AG08396 (cell line): ENCODE measurements at regions not wholly inside any gene's neighbourhood (a gene's known extent, or its start where the extent isn't known, plus 50 kb on each side); places are given as distances from the start of the nearest gene placed in this dataset.

Experiments
- DNase-seq: peaks from one replicate; pipeline ENCODE4 v3.0.0; 2012; ENCODE audit warnings: low spot score, mixed read lengths

DNA sequence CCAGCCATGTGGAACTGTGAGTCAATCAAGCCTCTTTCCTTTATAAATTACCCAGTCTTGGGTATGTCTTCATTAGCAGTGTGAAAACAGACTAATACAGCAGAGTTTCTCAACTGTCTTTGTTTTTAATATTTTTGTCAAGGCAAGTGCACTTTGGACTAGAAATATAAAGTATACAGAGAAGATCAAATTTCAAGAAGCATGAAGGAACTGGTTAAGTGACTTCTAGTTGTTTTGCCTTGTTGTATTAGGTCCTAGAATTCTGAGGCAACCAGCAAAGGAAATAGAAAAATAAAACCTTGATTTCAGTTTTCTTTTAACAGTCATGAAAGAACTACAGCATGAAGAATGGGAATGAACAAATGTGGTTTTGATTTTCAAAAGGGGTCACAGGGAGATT, 131.1 kb upstream of the PTGFR start:
- DNase-seq, result no peak

DNA sequence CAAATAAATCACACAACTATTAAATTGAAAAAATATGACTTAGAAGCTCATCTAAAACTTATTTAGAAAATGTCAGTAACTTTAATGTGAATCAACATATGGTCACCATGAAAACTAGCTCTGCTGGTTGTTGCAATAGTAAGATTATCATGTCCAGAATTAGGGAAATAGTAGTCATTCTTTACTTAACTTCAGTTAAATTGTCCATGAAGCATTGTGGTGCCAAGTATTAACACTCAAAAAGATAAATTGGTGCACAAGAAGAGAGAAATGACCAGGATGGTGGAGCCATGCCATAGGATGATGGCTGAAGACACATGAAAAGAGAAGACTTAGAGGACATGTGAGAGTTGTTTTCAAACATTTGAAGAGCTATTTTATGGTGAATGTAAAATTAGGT, 130.2 kb upstream of the PTGFR start:
- no peak for DNase-seq

DNA sequence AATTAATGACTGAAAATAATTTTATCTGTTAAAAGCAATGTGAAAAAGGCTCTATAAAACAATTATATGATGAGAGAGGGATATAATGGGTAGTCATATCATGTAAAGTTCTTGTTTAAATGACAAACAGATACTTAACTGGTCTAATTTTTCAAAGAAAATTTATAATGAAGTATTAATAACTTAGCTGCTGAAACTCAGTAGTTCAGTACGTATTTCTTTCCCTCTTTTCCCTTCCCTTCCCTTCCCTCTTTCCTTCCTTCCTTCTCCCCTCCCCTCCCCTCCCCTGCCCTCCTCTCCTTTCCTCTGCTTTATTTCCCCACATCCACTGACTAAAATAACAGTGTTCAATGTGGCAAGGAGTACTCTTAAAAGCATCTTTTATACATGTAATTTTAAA, 123.1 kb upstream of the PTGFR start:
- no peak for DNase-seq

DNA sequence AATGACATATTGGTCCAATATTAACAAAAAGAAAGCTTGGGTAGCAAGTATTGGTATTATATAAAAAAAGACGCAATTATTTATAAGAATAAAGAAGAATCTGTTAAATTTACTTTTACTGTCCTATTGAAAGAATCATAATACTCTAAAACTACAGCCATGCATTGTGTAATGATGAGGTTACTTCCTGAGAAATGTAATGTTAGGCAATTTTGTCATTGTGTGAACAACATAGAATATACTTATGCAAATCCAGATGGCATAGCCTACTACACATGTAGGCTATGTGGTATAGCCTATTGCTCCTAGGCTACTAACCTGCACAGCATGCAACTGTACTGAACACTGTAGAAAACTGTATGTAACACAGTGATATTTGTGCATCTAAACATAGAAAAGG, 121.2 kb upstream of the PTGFR start:
- DNase-seq, result no peak

DNA sequence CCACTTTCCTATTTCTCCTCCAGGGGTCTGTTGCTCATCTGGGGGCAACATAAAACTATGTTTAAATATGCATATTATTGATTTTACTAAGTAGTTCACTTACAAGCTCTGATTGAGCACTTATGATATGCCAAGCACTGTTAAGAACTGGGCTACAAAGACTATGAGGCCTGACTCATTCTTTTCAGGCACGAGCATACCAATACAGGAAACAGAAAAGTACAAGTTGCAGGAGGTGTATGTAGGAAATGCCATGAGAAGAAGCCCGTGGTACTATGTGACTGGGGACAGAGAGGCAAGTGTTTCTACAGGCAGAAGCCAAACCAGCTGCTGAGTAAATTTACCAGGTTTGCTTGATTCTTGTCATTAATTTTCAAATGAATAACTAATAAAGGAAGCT, 120.4 kb upstream of the PTGFR start:
- DNase-seq, result peak; percentile 21

DNA sequence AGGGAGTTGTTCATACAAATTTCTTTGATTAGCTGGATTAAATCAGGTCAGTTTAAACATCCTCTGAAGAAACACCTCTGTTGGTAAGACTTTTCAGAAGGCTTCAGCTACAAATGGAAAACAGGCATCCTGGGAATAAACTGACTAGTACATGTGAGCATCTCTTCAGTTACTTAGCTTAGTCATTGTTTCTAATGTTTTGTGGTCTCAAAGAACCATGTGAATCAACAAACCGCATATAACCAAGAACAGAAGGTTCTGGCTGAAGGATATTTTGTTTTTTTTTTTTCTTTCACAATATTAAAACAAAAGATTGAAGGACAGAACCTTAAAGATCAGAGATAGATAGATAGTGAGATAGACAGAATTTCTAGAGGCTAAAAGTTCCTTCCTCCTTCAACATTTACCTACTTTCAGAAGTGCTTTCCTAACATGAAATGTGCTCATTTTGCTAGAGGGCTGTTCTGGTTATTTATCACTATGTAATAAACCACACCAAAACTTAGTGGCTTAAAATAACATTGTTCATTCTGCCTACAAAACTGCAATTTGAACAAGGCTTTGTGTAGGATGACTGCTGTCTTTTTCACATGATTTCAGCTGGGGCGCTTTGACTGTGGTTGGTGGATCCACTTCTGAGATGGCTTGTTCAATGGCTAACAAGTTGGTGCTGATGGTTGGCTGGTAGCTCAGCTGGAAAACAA, 119.8 kb upstream of the PTGFR start:
- DNase-seq, result peak; percentile 37

DNA sequence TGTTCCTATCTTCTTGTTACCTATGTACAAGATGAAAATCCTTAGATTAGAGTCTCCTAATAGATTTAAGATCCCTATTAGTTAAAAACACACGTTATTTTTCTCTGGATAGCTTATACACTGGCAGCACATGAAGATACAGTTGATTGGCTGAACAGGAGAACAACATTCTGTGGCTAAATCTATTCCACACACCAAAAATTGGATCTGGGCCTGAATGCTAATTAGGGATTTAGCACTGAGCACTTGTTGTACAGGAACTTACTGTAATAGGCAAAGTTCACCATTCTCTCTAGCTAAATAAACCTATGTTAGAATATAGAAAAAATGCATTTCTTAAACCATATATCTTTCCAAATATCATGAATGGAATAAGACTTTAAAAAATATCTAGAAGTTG, 117.1 kb upstream of the PTGFR start:
- no peak for DNase-seq

DNA sequence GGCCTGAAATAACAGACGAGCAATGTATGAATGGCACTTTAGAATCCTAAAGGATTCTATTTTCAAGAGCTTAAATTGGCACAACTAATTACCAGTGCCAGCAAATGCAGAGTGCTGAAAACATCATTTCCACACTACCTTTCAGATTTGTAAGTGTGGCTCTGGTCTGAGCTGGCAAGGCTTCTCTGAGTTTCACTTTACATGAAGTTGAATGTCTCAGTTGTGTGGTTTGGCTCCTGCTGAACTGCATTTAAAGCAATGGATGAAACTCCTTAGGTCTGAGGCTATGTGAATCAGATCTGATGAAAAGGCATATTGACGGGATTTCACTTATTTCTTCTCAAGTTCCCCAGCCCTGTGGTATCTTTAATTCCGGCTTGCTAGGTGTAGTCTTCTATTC, 114.8 kb upstream of the PTGFR start:
- no peak for DNase-seq

DNA sequence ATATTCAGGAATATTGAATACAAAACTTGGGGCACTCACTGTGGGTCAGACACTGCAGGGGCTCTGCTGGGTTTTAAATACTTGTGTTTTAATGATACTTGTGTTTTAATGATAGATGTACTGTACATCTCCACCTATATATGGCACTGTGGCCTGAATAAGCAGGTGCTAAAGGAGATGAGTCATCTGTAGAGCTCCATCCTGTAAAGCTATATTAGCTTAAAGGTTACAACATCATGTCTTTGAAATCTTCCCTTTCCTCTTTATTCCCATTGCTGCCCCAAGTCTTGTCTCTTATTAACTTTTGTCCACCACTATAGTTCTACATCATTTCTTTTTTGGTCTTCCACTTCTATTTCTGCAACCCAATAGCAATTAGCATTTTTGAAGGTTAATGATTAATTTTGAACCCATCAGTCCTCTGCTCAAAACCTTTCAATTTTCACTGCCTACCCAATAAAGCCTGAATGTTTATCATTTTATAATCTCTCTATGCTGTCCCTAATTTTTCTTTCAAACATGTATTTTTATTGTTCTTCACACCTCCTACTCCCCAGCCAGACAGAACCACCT, 113.3 kb upstream of the PTGFR start:
- DNase-seq, result no peak

DNA sequence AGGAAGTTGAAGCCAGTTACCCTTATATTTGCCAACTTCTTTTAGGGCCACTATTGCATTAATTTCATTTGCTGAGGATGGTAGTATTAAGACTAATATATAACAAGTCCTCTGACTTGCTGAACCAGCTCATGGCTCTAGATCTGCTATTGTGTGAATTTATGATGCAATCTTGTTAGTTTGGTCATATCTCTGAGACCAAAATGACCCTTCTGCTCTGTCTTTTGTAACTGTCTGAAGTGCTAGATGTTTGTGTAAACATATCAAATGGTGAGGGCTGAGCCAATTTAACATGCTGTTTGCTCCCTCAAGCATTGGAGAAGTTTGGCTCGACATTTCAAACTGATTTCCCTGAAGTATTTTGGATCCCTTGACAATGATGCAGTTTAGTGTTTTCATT, 106.9 kb upstream of the PTGFR start:
- DNase-seq, result no peak

DNA sequence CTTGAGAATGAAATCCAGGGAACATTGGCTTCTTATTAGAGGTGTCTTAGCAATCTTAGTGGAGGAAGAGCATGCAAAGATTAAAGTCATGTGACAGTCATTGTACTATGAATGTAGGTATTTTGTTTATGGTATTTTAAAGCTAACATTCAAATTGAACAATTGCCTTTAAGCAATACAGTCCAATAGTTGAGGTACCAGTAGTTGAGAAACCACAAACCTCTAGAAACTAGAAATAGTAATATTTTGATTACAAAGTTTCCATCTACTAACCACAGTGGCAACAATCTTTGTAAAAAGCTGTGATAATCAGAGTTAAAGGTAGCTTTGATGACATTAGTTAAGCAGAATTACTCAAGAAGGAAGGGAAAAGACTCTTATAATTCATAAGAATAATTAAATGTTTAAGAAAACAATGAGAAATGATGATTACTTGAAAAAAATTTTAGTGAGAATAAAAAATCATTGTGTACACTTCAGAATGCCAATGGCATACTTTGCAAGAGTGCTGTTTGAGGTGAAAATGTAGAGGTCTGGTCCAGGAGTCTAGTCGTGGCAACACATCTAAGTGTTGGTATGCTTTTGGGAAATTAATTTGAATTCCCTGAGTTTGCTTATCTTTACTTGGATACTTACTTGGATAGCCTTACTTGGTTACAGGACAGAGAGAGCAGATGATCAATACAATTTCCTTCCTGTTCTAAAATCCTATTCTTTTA, 104.9 kb upstream of the PTGFR start:
- no peak for DNase-seq

DNA sequence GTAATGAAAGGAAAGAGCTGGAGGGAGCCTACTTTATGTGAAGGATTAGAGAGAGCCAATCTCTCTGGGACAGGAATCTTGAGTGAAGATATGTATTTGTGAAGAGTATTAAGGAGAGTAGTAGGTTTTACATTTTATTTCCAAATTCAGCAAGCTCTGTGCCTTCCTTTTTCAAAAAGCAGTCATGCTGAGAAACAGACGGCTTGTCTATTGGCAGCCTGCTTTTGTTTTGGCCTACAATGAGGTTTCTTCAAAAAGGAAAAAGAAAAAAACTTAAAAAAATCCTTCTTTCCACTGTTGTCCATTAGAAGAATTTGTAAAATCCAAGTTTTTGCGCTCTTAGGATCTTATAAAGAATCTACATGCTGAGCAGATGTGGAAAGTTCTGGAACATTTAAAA, 103.6 kb upstream of the PTGFR start:
- no peak for DNase-seq

DNA sequence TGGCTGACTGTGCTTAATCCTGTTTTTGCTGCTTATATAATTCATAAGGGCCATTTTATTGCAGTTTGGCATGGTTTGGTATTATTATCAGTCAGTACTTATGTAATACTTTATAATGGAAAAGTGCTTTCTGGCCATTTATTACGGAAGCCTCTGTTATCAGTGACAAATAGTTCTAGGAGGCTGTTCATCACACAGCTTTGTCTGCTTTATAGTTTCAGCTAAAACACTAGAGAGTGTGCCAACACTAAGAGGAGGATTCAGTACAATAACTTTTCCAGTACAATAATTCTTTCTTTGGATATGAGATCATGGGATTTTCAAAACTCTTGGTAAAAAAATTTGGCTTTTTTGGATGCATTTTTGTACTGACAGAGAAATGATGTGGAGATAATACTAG, 102.9 kb upstream of the PTGFR start:
- DNase-seq, result no peak

DNA sequence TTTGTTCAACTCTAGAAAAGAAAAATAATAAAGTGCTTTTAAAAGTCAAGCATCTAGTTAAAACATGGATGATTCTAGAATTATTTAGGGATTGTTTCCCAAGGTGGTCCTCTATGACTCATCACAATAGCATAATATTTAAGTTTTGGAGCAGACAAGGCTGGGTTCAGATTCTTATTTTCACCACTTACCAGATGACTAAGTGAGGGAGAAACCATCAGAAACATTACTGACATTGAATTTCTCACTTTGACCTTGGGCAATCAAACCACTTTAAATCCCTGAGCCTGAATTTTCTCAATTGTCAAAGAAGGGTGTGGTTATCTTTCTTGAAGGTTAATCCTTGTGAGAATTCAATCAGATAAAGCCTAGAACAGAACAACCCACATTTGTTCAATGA, 102.5 kb upstream of the PTGFR start:
- DNase-seq, result no peak

DNA sequence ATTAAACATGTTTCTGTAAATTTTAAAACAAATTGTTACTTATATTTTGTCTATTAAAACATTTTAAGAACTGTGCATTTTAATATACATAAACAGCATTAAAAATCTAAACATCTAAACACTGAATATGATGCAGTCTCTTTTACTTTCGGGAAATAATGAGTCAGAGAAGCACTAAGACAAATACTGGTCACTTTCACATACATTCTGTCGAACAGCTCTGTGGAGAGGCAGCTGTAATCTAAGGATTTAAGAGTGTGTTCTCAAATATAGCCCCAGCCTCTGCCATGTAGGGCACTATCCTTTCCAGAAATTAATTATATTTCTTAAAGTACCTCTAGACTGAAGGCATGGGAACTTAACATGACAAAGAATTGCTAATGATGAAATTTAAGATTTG, 89.6 kb upstream of the PTGFR start:
- no peak for DNase-seq

DNA sequence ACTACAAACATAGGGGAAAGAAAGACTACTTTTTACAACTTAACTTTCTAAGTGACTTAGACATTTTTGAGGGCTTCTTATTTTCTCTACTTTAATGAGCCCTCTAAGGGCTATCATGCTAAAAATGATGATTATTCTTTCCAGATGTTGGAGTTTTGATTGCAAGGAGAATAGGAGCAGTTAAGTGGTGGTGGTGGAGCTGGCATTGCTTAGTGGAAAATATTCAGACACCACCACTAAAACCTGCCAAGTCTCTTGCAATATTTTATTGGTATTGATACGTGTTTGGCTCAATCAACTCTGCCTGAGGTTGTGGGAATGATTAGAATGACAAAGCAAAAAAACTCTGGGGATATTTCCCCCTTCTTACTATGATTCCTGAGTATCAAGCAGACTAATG, 82.6 kb upstream of the PTGFR start:
- no peak for DNase-seq

DNA sequence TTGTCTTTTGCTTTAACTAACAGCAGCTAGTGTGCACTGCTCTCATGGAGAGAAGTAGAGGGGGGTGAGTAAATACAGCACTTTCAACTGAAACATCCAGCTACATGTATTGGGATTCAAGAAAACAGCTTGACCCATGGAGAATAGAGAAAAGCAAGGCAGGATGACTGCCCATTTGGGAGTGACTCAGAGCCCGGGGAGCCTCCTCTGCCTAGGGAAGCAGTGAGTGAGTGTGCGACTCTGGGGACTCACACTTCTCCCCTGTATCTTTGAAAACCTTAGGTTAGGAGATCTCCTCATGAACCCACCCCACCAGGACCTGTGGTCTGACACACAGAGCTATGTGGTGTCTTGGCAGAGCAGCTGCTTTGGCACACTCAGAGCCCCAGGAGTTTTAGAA, 82.0 kb upstream of the PTGFR start:
- DNase-seq, result peak; percentile 10

DNA sequence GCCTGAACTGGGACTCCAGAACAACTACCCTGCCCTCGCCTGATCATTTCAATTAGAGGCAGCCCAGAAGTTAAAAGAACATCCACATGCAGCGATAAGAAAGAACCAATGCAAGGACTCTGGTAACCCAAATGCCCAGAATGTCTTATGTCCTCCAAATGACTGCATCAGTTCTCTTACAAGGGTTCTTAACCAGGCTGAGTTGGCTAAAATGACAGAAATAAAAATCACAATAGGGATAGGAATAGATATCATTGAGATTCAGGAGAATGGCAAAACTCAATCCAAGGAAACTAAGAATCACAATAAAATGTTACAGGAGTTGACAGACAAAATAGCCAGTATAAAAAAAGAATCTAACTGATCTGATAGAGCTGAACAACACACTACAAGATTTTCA, 80.1 kb upstream of the PTGFR start:
- no peak for DNase-seq

DNA sequence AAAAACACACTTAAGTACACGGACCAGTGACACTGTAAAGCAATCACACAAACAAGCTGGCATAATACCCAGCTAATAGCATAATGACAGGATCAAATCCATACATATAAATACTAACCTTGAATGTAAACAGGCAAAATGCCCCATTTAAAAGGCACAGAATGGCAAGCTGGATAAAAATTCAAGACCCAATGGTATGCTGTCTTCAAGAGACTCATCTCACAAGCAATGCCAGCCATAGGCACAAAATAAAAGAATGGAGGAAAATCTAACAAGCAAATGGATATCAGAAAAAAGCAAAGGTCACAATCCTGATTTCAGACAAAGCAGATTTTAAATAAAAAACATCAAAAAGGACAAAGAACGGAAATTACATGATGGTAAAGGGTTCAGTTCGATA, 79.1 kb upstream of the PTGFR start:
- no peak for DNase-seq

DNA sequence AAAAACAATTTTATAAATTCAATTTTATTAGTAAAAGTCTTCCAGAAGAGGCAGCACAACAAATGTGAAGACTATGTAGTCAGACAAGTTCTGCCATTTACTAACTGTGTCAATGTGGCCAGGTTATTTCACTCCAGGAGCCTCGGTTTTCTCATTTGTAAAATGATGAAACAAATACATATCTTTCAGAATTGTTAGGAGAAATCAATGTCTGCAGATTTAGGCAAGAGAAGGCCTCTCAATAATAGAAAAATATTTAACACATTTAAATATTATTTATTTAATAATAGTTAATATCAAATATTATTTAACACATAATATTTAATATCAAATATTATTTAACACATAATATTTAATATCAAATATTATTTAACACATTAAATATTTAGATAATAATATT, 75.6 kb upstream of the PTGFR start:
- no peak for DNase-seq

DNA sequence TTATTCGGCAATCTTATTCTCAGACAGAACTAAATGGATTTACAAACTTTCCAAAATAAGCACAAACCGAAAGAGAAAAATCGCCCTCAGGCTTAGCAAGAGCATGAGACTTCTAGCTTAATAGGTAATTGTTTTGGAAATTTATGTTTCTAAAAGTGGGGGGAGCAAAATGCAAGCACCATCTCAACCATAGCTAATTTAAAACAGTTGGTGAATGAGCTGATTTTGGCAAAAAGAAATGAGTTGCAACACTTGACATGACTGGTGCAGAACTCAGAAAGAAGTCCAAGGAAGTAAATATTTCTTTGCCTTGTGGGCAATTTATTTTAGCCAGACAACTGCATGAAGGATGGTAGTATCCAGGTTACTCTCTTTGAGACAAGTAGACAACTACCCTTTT, 71.5 kb upstream of the PTGFR start:
- DNase-seq, result no peak

DNA sequence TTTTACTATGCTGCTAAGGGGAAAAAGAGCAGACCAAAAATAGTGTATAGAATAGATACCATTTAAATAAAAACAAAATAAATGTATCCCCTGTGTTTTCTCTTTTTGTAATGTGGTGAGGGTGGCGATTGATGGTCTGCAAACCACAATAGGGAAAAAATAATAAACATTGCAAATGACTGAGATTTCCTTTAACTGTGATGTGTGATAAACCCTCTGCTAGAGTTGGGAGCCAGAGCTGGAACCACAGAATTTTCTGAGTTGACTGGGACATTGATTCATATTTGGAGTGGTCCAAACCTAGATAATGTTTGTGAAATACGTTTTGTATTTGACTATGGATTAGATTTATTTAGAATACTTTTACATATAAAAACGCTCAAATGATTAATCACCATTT, 70.6 kb upstream of the PTGFR start:
- no peak for DNase-seq

DNA sequence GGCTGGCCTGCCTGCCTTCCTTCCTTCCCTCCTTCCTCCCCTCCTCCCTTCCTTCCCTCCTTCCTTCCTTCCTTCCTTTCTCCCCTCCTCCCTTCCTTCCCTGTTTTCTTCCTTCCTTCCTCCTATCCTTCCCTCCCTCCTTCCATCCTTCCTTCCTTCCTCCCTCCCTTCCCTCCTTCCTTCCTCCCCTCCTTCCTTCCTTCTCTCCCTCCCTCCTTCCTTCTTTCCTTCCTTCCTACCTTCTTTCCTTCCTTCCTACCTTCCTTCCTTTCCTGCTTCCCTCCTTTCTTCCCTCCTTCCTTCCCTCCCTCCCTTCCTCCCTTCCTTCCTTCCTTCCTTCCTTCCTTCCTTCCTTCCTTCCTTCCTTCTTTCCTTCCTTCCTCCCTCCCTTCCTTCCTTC, 70.1 kb upstream of the PTGFR start:
- DNase-seq, result no peak

DNA sequence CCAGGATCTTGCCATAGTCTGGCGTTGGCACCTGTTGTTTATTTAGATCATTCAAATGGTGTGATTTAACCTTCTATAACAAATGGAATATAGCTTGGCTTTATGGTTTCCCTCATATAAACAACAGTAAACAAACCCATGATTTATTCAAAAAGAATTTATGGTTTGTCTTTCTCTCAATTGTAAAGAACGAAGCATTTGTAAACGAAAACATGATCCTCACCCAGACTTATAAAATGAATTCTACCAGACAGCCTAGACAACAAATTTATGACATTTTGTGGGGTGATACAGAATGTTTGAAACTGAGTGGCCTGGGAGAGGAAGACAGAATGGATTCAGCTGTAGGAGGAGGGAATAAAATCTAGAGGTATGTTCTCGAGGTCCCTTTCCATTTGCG, 66.1 kb upstream of the PTGFR start:
- DNase-seq, result no peak
